NB4 (cell line): ENCODE measurements at regions not wholly inside any gene's neighbourhood (a gene's known extent, or its start where the extent isn't known, plus 50 kb on each side); places are given as distances from the start of the nearest gene placed in this dataset.

Source experiments
- DNase-seq: peaks from one replicate; pipeline ENCODE4 v3.0.0; 2010; ENCODE audit warnings: low read depth
- H3K4me3 ChIP-seq: one replicate; pipeline ENCODE4 v1.5.1; 2011; ENCODE audit warnings: mild to moderate bottlenecking, low read depth, low read length, moderate library complexity
- CTCF ChIP-seq: IDR thresholded peaks from one replicate; pipeline ENCODE4 v1.5.1; 2012; ENCODE audit warnings: low read depth, low read length
- MAX ChIP-seq: IDR thresholded peaks from 2 replicates; pipeline ENCODE4 v1.6.1; 2011; ENCODE audit warnings: low read depth, low read length
- MYC ChIP-seq: IDR thresholded peaks from 2 replicates; pipeline ENCODE4 v1.6.1; 2011; ENCODE audit warnings: low read depth, low read length
- POLR2A ChIP-seq: IDR thresholded peaks from 2 replicates; pipeline ENCODE4 v1.6.1; 2011; ENCODE audit warnings: mild to moderate bottlenecking; ENCODE audit not compliant: insufficient read length; ENCODE audit errors: extremely low read depth

GRCh38 chr4:127120441-127121090 is 512.2 kb upstream of the INTU start:
- TF ChIP-seq MAX (no peak), POLR2A (no peak), CTCF (no peak), MYC (no peak)
- H3K4me3 ChIP-seq = no peak overlapping the region
- DNase-seq = no peak

- H3K4me3 ChIP-seq = no peak overlapping the region
- no peak for TF ChIP-seq CTCF
- TF ChIP-seq MAX = no peak
- no peak for TF ChIP-seq POLR2A
- TF ChIP-seq MYC = no peak
- DNase-seq = no peak
Measured at GRCh38 chr4:127124919-127125318, 507.8 kb upstream of the INTU start.

GRCh38 chr4:127126718-127127117 is 506.0 kb upstream of the INTU start:
- DNase-seq = no peak
- no peak overlapping the region for H3K4me3 ChIP-seq
- TF ChIP-seq MAX = no peak
- TF ChIP-seq MYC = no peak
- TF ChIP-seq CTCF = no peak
- TF ChIP-seq POLR2A = no peak

GRCh38 chr4:127131527-127131926 is 501.2 kb upstream of the INTU start:
- no peak overlapping the region for H3K4me3 ChIP-seq
- TF ChIP-seq MAX = no peak
- no peak for TF ChIP-seq POLR2A
- no peak for DNase-seq

- no peak for TF ChIP-seq MYC
- no peak for TF ChIP-seq POLR2A
- no peak for TF ChIP-seq CTCF
- no peak for TF ChIP-seq MAX
- H3K4me3 ChIP-seq = no peak overlapping the region
Measured at GRCh38 chr4:127134490-127134889, 498.3 kb upstream of the INTU start.

GRCh38 chr4:127138586-127138985 is 494.2 kb upstream of the INTU start:
- no peak for DNase-seq
- no peak for TF ChIP-seq MYC
- TF ChIP-seq MAX = no peak
- no peak for TF ChIP-seq CTCF
- TF ChIP-seq POLR2A = no peak
- H3K4me3 ChIP-seq = no peak overlapping the region

More at GRCh38 chr4:127134490-127134889, 498.3 kb upstream of the INTU start:
- DNase-seq = no peak
